MM.1S (cell line): ENCODE measurements at regions not wholly inside any gene's neighbourhood (a gene's known extent, or its start where the extent isn't known, plus 50 kb on each side); places are given as distances from the start of the nearest gene placed in this dataset.

Experiments
- EZH2 ChIP-seq: fragments of 300-600 bp; sonication (generic); optimal IDR thresholded peaks from 2 replicates; pipeline ENCODE3; 2017; ENCODE audit warnings: low read depth, mild to moderate bottlenecking, antibody characterized with exemption, low read length, mixed read lengths
- TF ChIP-seq, protein P1 (sequence below): fragments of 300-600 bp; sonication (generic); IDR thresholded peaks from 2 replicates; pipeline ENCODE4 v1.5.1; 2016; ENCODE audit warnings: antibody characterized with exemption, low read length, mixed read lengths

DNA sequence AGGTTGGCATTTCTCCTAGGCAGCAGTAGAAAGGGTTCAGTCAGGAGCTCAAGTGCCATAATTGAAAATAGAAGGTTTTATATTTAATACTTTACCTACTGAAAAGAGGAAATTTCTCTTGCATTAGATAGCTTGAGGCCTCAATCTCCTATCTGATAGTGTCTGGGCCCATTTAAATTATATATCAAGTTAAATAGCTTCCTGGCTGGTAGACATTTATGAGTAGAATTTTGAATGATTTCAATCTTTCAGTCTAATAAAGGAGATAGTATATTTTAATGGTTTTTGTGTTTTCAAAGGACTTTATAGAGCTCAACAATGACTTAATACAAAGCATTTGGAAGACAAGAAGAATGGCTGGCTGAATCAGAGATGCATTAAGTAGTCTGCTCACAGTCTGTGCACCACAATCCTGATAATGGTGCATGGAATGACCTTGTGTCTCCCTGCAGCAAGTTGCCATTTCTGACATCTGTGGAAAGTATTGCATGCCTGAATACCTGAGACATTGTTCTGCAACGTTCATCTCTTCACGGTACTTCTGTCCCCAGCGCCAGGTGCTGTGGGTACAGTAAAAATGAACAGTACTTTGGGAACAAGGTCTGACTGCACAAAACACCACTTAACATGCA is 974.1 kb downstream of the TMTC2 start:
- TF ChIP-seq, protein P1, sequence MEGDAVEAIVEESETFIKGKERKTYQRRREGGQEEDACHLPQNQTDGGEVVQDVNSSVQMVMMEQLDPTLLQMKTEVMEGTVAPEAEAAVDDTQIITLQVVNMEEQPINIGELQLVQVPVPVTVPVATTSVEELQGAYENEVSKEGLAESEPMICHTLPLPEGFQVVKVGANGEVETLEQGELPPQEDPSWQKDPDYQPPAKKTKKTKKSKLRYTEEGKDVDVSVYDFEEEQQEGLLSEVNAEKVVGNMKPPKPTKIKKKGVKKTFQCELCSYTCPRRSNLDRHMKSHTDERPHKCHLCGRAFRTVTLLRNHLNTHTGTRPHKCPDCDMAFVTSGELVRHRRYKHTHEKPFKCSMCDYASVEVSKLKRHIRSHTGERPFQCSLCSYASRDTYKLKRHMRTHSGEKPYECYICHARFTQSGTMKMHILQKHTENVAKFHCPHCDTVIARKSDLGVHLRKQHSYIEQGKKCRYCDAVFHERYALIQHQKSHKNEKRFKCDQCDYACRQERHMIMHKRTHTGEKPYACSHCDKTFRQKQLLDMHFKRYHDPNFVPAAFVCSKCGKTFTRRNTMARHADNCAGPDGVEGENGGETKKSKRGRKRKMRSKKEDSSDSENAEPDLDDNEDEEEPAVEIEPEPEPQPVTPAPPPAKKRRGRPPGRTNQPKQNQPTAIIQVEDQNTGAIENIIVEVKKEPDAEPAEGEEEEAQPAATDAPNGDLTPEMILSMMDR, result no peak
- no peak for TF ChIP-seq EZH2
